Activated CD8-positive, alpha-beta memory T cell treated with anti-CD3 and anti-CD28 coated beads, Interleukin-2, amount 10 ng/mL, durations not matched to agents 7 days and 5 days (primary cell): ENCODE measurements at regions not wholly inside any gene's neighbourhood (a gene's known extent, or its start where the extent isn't known, plus 50 kb on each side); places are given as distances from the start of the nearest gene placed in this dataset.
"Not testable (repeated sequence)": the region's sequence is repeated elsewhere in the genome, so short reads cannot be mapped to it uniquely, and the experiment has no call there.

Experiments
- ATAC-seq: fragments of 150-1000 bp; cut with Tn5 transposase; one replicate; pipeline ENCODE4 v1.10.0; 2021; ENCODE audit warnings: moderate library complexity
- CTCF ChIA-PET: fragments of 350-600 bp; sonication (Branson Sonifier 250); formaldehyde crosslinking; loops from one replicate; lab custom pipeline; 2021; ENCODE audit warnings: antibody characterized with exemption; lab: Charles Lee
- DNase-seq: peaks from one replicate; pipeline ENCODE4 v3.0.0-alpha.2; 2020
- H3K27ac Mint-ChIP-seq: one replicate; pipeline ENCODE4 v1.8.0; 2021; ENCODE audit warnings: mild to moderate bottlenecking, mixed read lengths
- H3K27me3 Mint-ChIP-seq: one replicate; pipeline ENCODE4 v1.8.0; 2021; ENCODE audit warnings: mixed read lengths
- H3K36me3 Mint-ChIP-seq: one replicate; pipeline ENCODE4 v1.8.0; 2021; ENCODE audit warnings: mild to moderate bottlenecking, mixed read lengths
- H3K4me1 Mint-ChIP-seq: one replicate; pipeline ENCODE4 v1.8.0; 2021; ENCODE audit warnings: mixed read lengths
- H3K4me3 Mint-ChIP-seq: one replicate; pipeline ENCODE4 v1.8.0; 2021; ENCODE audit warnings: mild to moderate bottlenecking, moderate library complexity, mixed read lengths
- H3K9me3 Mint-ChIP-seq: one replicate; pipeline ENCODE4 v1.8.0; 2022; ENCODE audit warnings: low read depth, mixed read lengths

GRCh38 chr1:222057162-222057561, 315.3 kb upstream of the DUSP10 start:
- CTCF ChIA-PET = no interaction called here
- no peak overlapping the region for H3K4me3 Mint-ChIP-seq
- no peak overlapping the region for H3K27ac Mint-ChIP-seq
- peaks cover 3% of the 10 kb centered on the region for H3K27me3 Mint-ChIP-seq
- DNase-seq (no peak), ATAC-seq (no peak)
- H3K4me1 Mint-ChIP-seq = no peaks in the 10 kb centered on the region
- no peaks in the 10 kb centered on the region for H3K9me3 Mint-ChIP-seq
- no peaks in the 10 kb centered on the region for H3K36me3 Mint-ChIP-seq

GRCh38 chr1:222054416-222054815, 312.5 kb upstream of the DUSP10 start:
- CTCF ChIA-PET = no interaction called here
- no peak overlapping the region for H3K4me3 Mint-ChIP-seq
- H3K27me3 Mint-ChIP-seq = no peaks in the 10 kb centered on the region
- no peaks in the 10 kb centered on the region for H3K9me3 Mint-ChIP-seq
- no peak for DNase-seq
- H3K27ac Mint-ChIP-seq = no peak overlapping the region
- ATAC-seq = no peak
- H3K4me1 Mint-ChIP-seq = peaks cover 2% of the 10 kb centered on the region
- H3K36me3 Mint-ChIP-seq = no peaks in the 10 kb centered on the region

DNA sequence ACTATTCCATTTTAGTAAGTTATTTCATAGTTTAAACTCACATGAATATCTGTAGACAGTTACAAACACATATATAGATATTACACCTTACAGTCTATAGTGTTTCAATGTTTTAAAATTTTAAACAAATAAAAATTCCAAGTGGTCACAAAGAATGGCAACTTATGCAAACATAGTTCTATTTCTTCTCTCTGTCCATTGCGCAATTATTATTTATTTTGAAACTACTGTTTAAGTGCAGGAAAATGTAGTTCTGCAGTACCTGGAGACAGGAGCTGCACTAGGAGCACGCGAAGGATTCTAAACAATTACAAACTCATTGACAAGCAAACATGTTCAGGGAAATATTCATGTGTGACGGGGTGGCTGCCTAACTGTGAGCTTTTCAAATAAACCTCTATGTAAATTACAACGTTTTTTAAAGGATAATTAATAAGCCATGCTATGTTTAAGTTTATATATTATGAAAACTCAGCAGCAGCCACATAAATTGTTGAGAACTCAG, 312.0 kb upstream of the DUSP10 start:
- Mint-ChIP-seq H3K4me3 (no peak overlapping the region), H3K27me3 (no peaks in the 10 kb centered on the region), H3K4me1 (peaks cover 3% of the 10 kb centered on the region), H3K36me3 (no peaks in the 10 kb centered on the region), H3K27ac (no peak overlapping the region), H3K9me3 (no peaks in the 10 kb centered on the region)
- DNase-seq (no peak), ATAC-seq (no peak)
- CTCF ChIA-PET = no interaction called here

DNA sequence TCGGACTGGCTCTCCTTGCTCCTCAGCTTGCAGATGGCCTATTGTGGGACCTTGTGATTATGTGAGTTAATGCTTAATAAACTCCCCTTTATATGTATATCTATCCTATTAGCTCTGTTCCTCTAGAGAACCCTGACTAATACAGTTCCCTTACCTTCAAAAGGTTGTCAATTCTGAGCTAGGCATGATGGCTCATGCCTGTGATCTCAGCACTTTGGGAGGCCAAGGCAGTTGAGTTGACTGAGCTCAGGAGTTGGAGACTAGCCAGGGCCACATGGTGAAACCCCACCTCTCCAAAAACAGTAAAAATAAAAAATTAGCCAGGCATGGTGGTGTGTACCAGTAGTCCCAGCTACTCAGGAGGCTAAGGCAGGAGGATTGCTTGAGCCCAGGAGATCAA, 309.4 kb upstream of the DUSP10 start:
- ATAC-seq, H3K4me3 Mint-ChIP-seq, CTCF ChIA-PET: not testable (repeated sequence)

DNA sequence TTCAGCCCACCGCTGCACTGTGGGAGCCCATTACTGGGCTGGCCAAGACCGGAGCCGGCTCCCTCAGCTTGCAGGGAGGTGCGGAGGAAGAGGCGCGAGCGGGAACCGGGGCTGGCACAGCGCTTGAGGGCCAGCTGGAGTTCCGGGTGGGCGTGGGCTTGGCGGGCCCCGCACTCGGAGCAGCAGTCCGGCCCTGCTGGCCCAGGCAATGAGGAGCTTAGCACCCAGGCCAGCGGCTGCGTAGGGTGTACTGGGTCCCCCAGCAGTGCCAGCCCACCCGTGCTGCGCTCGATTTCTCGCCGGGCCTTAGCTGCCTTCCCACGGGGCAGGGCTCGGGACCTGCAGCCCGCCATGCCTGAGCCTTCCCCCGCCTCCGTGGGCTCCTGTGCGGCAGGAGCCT, 307.8 kb upstream of the DUSP10 start:
- CTCF ChIA-PET, DNase-seq, H3K9me3 Mint-ChIP-seq, H3K27me3 Mint-ChIP-seq, H3K36me3 Mint-ChIP-seq, H3K27ac Mint-ChIP-seq, H3K4me3 Mint-ChIP-seq, ATAC-seq: not testable (repeated sequence)
- peaks cover 12% of the 10 kb centered on the region for H3K4me1 Mint-ChIP-seq

More for the DNA sequence above, 309.4 kb upstream of the DUSP10 start:
- not testable (repeated sequence) for H3K9me3 Mint-ChIP-seq, DNase-seq, H3K27me3 Mint-ChIP-seq, H3K36me3 Mint-ChIP-seq, H3K27ac Mint-ChIP-seq
- peaks cover 12% of the 10 kb centered on the region for H3K4me1 Mint-ChIP-seq

- ATAC-seq (no peak), DNase-seq (no peak)
- Mint-ChIP-seq H3K36me3 (no peaks in the 10 kb centered on the region), H3K9me3 (no peaks in the 10 kb centered on the region), H3K27ac (no peak overlapping the region), H3K4me1 (peaks cover 12% of the 10 kb centered on the region), H3K4me3 (no peak overlapping the region), H3K27me3 (no peaks in the 10 kb centered on the region)
- CTCF ChIA-PET = no interaction called here
Observed at GRCh38 chr1:222049176-222049575, 307.3 kb upstream of the DUSP10 start.

DNA sequence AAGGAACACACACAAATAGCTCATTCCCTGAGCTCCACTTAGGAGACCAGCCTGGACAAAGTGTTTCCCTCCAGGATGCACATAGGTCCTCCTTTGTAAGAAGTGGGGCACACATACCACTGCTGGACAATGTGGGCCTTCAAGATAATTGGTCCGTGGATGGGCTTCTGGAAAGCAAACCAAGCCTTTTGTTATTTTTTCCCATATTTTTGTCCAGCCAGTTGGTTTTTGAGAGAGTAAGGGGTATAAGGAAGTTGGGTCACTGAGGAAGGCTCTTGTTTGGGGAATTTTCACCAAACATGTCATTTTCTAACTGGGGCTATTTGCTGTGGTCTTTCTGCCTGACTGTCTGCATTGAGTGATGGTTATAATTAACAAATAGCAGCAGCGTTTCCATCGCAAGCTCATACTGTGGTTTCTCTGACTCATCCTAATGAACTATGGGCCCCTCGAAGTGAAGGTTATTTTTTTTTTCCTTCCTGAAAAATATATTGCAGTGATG, 306.3 kb upstream of the DUSP10 start:
- no peaks in the 10 kb centered on the region for H3K36me3 Mint-ChIP-seq
- peaks cover 12% of the 10 kb centered on the region for H3K4me1 Mint-ChIP-seq
- H3K27me3 Mint-ChIP-seq = no peaks in the 10 kb centered on the region
- CTCF ChIA-PET = interaction anchor here (0.9 kb wide), 1 partner anchor 570 kb away, joined by 3 read pairs; no protein-coding TSS in a partner anchor
- peak; percentile 45 for ATAC-seq
- DNase-seq = no peak
- H3K27ac Mint-ChIP-seq = no peak overlapping the region
- no peak overlapping the region for H3K4me3 Mint-ChIP-seq
- H3K9me3 Mint-ChIP-seq = no peaks in the 10 kb centered on the region

DNA sequence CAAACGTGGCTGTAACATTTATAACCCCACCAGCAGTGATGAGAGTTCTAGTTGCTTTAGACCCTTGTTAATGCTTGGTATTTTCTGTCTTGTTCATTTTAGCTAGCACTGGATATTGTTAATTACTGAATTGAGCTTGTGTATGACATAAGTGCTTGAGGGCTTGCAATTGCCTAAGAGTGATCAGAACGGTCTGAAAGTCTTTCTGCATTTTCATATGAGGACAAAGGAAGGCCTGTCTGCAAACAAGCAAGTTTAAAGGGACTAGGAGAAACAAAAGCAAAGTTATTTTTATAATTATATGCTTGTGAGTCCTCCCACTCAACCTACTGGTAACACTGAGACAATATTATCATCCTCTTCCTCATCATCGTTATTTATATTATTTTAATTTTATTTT, 305.5 kb upstream of the DUSP10 start:
- Mint-ChIP-seq H3K27me3 (no peaks in the 10 kb centered on the region), H3K4me3 (no peak overlapping the region), H3K36me3 (no peaks in the 10 kb centered on the region), H3K4me1 (peaks cover 12% of the 10 kb centered on the region), H3K9me3 (no peaks in the 10 kb centered on the region), H3K27ac (no peak overlapping the region)
- DNase-seq (no peak), ATAC-seq (no peak)
- CTCF ChIA-PET = interaction anchor here (0.9 kb wide), 1 partner anchor 569 kb away, joined by 3 read pairs; no protein-coding TSS in a partner anchor

- no peaks in the 10 kb centered on the region for H3K9me3 Mint-ChIP-seq
- DNase-seq (no peak), ATAC-seq (no peak)
- H3K4me1 Mint-ChIP-seq = peaks cover 12% of the 10 kb centered on the region
- no peak overlapping the region for H3K4me3 Mint-ChIP-seq
- no peaks in the 10 kb centered on the region for H3K36me3 Mint-ChIP-seq
- no peaks in the 10 kb centered on the region for H3K27me3 Mint-ChIP-seq
- CTCF ChIA-PET = interaction anchor here (0.6 kb wide), 1 partner anchor 24 kb away, joined by 6 read pairs; no protein-coding TSS in a partner anchor
- H3K27ac Mint-ChIP-seq = no peak overlapping the region
Observed at GRCh38 chr1:222046684-222047263, 304.9 kb upstream of the DUSP10 start.

DNA sequence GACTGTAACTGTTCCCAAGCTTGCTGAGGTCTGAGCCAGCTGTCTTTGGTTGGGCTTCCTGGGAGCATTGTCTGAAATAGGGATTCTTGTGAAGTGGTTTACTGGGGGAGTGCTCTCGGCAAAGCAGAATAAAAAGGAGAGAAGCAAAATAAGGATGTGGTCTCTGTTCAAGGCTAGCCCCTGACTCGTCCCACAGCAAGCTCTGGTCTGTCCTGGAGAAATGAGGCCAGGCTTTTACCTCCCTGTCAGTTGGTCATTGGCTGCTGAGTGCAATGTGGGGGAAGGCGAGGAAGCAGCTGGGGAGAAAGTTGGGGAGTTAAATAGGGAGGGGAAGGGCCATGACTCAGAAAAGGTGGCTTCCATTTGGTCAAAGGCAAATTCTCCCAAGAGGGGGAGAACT, 303.9 kb upstream of the DUSP10 start:
- H3K9me3 Mint-ChIP-seq = no peaks in the 10 kb centered on the region
- H3K27me3 Mint-ChIP-seq = no peaks in the 10 kb centered on the region
- no peak overlapping the region for H3K4me3 Mint-ChIP-seq
- H3K4me1 Mint-ChIP-seq = peaks cover 12% of the 10 kb centered on the region
- CTCF ChIA-PET = no interaction called here
- no peak for DNase-seq
- ATAC-seq = no peak
- H3K36me3 Mint-ChIP-seq = no peaks in the 10 kb centered on the region
- H3K27ac Mint-ChIP-seq = no peak overlapping the region

DNA sequence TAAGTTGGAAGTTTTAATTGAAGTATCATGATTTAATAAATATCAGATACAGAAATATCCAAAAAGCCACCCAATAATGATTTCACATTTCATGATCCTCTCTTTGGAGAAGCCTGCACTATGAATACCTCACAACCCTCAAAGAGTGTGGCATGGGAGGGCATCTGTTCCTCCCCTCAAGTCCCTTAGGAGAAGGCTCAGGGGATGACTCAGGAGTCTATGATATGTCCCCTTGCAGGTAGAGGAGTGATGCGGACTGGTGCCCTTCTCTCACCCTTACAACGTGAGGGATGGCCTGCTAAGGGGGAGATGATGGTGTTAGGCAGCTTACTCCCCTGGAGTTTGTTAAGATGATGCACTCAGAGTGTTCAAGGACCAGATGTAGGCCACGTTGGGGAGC, 303.3 kb upstream of the DUSP10 start:
- H3K27me3 Mint-ChIP-seq = no peaks in the 10 kb centered on the region
- no peaks in the 10 kb centered on the region for H3K36me3 Mint-ChIP-seq
- ATAC-seq = no peak
- peaks cover 10% of the 10 kb centered on the region for H3K4me1 Mint-ChIP-seq
- no peak overlapping the region for H3K4me3 Mint-ChIP-seq
- no peak for DNase-seq
- CTCF ChIA-PET = no interaction called here
- H3K9me3 Mint-ChIP-seq = no peaks in the 10 kb centered on the region
- H3K27ac Mint-ChIP-seq = no peak overlapping the region

- Mint-ChIP-seq H3K27ac (no peak overlapping the region), H3K9me3 (no peaks in the 10 kb centered on the region), H3K36me3 (no peaks in the 10 kb centered on the region), H3K4me3 (no peak overlapping the region), H3K4me1 (peaks cover 8% of the 10 kb centered on the region), H3K27me3 (no peaks in the 10 kb centered on the region)
- no peak for DNase-seq
- CTCF ChIA-PET = no interaction called here
- no peak for ATAC-seq
Observed at GRCh38 chr1:222043444-222044292, 301.8 kb upstream of the DUSP10 start.

DNA sequence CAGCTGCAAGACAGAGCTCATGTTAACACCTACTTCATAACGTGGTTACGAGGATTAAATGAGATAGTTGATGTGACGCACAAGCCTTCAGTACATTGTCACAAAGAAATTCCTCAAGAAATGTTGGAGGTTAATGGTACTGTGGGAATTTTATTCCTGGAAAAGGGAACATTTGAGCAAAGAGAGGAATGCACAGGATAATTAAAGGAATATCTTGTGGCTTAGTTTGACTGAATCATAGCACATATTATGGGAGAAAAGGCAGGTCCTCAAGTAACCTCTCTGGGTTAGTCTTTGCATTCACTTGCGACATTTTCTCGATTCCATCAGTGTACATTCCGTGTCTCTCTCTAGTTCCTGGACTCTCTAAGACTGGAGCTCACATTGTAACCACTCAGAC, 300.2 kb upstream of the DUSP10 start:
- no peak for DNase-seq
- no peak overlapping the region for H3K4me3 Mint-ChIP-seq
- ATAC-seq = no peak
- no peaks in the 10 kb centered on the region for H3K9me3 Mint-ChIP-seq
- CTCF ChIA-PET = no interaction called here
- H3K27me3 Mint-ChIP-seq = peaks cover 6% of the 10 kb centered on the region
- no peak overlapping the region for H3K27ac Mint-ChIP-seq
- peaks cover 1% of the 10 kb centered on the region for H3K4me1 Mint-ChIP-seq
- H3K36me3 Mint-ChIP-seq = no peaks in the 10 kb centered on the region

DNA sequence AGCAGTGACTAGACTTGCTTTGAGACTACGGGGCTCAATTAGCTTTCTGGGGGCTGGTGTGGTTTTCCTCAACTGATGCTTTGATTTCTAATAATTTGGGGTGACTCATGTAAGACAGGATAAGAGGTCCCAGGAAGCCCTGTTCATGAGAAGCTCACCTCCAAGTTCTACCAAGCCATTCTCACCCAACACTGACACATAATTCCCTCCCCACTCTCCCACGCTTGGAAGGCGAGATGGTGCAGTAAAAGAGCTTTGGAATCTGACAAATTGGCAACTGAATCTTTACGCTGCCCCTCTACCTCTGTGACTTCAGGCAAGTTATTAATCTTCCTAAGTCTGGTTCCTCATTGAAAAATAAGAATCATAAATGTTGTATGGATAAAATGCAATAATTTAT, 299.1 kb upstream of the DUSP10 start:
- H3K4me1 Mint-ChIP-seq = no peaks in the 10 kb centered on the region
- CTCF ChIA-PET = no interaction called here

More for the DNA sequence above, 299.1 kb upstream of the DUSP10 start:
- H3K27me3 Mint-ChIP-seq = peaks cover 7% of the 10 kb centered on the region
- no peak overlapping the region for H3K4me3 Mint-ChIP-seq
- no peak overlapping the region for H3K27ac Mint-ChIP-seq
- H3K36me3 Mint-ChIP-seq = no peaks in the 10 kb centered on the region
- H3K9me3 Mint-ChIP-seq = no peaks in the 10 kb centered on the region
- no peak for DNase-seq
- ATAC-seq = no peak
